ENCODE measurements at regions not wholly inside any gene's neighbourhood (a gene's known extent, or its start where the extent isn't known, plus 50 kb on each side); places are given as distances from the start of the nearest gene placed in this dataset.

DNA sequence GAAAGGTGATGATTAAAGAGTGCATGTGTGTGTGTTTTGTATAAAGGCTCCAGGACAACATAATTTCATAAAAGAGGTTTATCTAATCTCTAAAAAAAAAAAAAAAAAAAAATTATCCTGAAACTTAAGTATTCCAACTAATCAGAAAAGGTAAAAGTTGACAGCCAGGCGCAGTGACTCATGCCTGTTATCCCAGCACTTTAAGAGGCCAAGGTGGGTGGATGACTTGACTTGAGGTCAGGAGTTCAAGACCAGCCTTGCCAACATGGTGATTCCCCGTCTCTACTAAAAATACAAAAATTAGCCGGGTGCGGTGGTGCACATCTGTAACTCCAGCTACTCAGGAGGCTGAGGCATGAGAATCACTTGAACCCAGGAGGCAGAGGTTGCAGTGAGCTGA, 632.7 kb upstream of the CHORDC1 start:
- TF ChIP-seq, protein P1, sequence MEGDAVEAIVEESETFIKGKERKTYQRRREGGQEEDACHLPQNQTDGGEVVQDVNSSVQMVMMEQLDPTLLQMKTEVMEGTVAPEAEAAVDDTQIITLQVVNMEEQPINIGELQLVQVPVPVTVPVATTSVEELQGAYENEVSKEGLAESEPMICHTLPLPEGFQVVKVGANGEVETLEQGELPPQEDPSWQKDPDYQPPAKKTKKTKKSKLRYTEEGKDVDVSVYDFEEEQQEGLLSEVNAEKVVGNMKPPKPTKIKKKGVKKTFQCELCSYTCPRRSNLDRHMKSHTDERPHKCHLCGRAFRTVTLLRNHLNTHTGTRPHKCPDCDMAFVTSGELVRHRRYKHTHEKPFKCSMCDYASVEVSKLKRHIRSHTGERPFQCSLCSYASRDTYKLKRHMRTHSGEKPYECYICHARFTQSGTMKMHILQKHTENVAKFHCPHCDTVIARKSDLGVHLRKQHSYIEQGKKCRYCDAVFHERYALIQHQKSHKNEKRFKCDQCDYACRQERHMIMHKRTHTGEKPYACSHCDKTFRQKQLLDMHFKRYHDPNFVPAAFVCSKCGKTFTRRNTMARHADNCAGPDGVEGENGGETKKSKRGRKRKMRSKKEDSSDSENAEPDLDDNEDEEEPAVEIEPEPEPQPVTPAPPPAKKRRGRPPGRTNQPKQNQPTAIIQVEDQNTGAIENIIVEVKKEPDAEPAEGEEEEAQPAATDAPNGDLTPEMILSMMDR (IDR thresholded peaks at IDR 0.05): no peak
- H3K9me3 ChIP-seq: no peaks in the 10 kb centered on the region
- intact Hi-C loops (cut with DNase I): no loop called here
- DNase-seq: no peak
- H3K4me1 ChIP-seq: no peaks in the 10 kb centered on the region
- H3K27ac ChIP-seq: no peak overlapping the region
- 86 to 92% (median 90%) methylated on average over 4 of the region's 4 CpGs for WGBS, 3 donors
- H3K4me3 ChIP-seq: no peak overlapping the region
- no peaks in the 10 kb centered on the region for H3K27me3 ChIP-seq (ENCODE audit: insufficient read depth in 3 of 3, low read length in 2 of 3)
- no peak for ATAC-seq
- no peaks in the 10 kb centered on the region for H3K36me3 ChIP-seq (ENCODE audit: insufficient read depth in 1 of 2, low read depth in 1 of 2)

DNA sequence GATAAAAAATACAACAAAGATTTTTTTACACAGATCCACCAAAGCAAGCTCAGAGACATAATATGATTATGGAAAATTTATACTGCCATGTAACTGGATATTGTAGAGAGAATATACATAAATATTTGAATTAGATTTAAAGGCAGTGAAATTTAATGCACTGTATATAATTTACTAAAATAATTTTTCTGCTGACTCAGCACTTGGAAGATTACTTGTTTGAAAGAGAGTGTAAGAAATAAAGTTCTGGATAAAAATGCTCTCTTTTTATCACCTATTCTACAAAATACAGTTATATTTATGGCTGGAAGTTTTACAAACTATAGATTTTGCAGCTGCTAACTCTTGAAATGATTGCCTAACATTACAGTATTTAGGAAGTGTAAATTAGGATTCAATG, 628.3 kb upstream of the CHORDC1 start:
- H3K4me1 ChIP-seq: no peaks in the 10 kb centered on the region
- H3K27me3 ChIP-seq (ENCODE audit: insufficient read depth in 3 of 3, low read length in 2 of 3): no peaks in the 10 kb centered on the region
- H3K9me3 ChIP-seq: no peaks in the 10 kb centered on the region
- DNase-seq (no peak), ATAC-seq (no peak)
- intact Hi-C loops (cut with DNase I): no loop called here
- no peak overlapping the region for H3K4me3 ChIP-seq
- no peak overlapping the region for H3K27ac ChIP-seq
- H3K36me3 ChIP-seq (ENCODE audit: insufficient read depth in 1 of 2, low read depth in 1 of 2): no peaks in the 10 kb centered on the region
- TF ChIP-seq, protein P1 (IDR thresholded peaks at IDR 0.05): no peak

DNA sequence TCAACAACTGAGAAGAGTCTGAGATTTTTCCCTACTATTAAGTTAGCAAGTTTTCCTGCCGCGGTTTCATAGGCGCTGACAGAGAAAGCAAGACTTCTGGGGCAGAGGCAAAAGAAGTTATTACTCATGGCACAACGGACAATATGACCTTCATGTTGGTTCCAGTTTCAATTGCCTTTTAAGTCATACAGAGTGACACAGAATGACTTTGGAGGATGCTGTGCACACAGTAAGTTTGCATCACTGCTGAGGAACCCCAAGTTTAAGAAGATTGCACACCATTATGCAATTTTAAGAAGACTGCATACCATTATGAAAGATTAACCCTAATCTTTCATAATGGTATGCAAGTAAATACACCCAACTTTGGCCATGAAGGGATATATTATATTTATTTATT, 626.5 kb upstream of the CHORDC1 start:
- WGBS, 3 donors: 86 to 94% (median 93%) methylated on average over 4 of the region's 4 CpGs
- DNase-seq (no peak), ATAC-seq (no peak)
- Histone ChIP-seq H3K4me1 (no peaks in the 10 kb centered on the region), H3K9me3 (no peaks in the 10 kb centered on the region), H3K4me3 (no peak overlapping the region), H3K27me3 (ENCODE audit: insufficient read depth in 3 of 3, low read length in 2 of 3) (no peaks in the 10 kb centered on the region), H3K36me3 (ENCODE audit: insufficient read depth in 1 of 2, low read depth in 1 of 2) (no peaks in the 10 kb centered on the region), H3K27ac (no peak overlapping the region)
- intact Hi-C loops (cut with DNase I): no loop called here
- TF ChIP-seq, protein P1 (IDR thresholded peaks at IDR 0.05): no peak

DNA sequence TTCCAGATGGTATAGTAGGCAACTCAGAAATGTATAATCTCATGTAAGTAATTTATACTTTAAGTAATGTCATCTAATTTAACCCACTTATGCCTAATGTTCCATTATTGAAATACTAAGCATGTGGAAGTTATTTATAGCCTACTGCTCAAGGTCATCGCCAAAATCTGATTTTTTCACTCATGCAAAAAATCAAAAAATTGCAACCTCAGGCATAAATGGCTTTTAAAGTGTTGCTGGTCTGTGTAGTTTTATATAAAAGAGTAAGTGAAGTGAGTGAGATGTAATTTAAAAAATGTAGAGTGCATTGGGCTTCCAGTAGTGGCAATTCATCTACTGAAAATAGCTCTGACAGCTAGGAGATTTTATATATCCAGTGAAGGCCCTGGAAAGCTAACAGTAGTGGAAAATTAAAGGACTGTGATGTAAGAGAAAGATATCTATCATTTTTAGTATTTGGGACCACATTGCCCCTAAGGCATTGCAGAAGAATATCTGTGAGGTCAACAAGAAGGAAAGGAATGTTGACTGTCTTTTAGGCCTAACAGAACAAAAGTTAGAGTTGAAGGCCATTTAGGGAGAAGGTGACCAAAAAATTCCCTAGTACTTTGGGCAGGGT, 624.5 kb upstream of the CHORDC1 start:
- TF ChIP-seq, protein P1 (IDR thresholded peaks at IDR 0.05): no peak
- no peak for ATAC-seq
- intact Hi-C loops (cut with DNase I): no loop called here
- H3K27me3 ChIP-seq (ENCODE audit: insufficient read depth in 3 of 3, low read length in 2 of 3): no peaks in the 10 kb centered on the region
- 73 to 88% (median 85%) methylated on average over 1 of the region's 1 CpG for WGBS, 3 donors
- no peak for DNase-seq
- no peak overlapping the region for H3K27ac ChIP-seq
- no peaks in the 10 kb centered on the region for H3K9me3 ChIP-seq
- H3K4me1 ChIP-seq: no peaks in the 10 kb centered on the region
- H3K36me3 ChIP-seq (ENCODE audit: insufficient read depth in 1 of 2, low read depth in 1 of 2): no peaks in the 10 kb centered on the region
- no peak overlapping the region for H3K4me3 ChIP-seq

DNA sequence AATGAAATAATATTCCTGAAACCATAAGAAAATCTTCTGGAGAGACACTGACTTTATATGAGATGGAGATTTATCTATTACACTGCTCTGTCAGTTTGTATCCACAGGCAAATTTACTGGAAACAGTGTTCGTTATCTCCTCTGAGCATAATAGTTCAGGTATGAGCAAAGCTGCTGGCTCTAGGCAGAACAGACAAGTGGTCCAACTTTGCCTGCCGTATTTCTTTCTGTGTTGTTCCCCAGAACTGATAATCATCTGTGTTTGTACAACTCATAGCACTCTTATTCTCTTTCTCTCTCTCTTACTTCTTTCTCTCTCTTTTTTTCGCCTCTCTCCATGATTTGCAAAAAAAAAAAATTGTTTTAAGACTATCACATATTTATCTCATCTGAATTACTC, 623.8 kb upstream of the CHORDC1 start:
- H3K9me3 ChIP-seq: no peaks in the 10 kb centered on the region
- no peak for ATAC-seq
- no peak overlapping the region for H3K27ac ChIP-seq
- 61 to 82% (median 69%) methylated on average over 3 of the region's 3 CpGs for WGBS, 3 donors
- no peaks in the 10 kb centered on the region for H3K27me3 ChIP-seq (ENCODE audit: insufficient read depth in 3 of 3, low read length in 2 of 3)
- H3K4me1 ChIP-seq: no peaks in the 10 kb centered on the region
- intact Hi-C loops (cut with DNase I): no loop called here
- H3K4me3 ChIP-seq: no peak overlapping the region
- TF ChIP-seq, protein P1 (IDR thresholded peaks at IDR 0.05): no peak
- H3K36me3 ChIP-seq (ENCODE audit: insufficient read depth in 1 of 2, low read depth in 1 of 2): no peaks in the 10 kb centered on the region
- no peak for DNase-seq

Measured in psoas muscle (tissue), 7 donors.